ENCODE measurements at regions not wholly inside any gene's neighbourhood (a gene's known extent, or its start where the extent isn't known, plus 50 kb on each side); places are given as distances from the start of the nearest gene placed in this dataset.

DNA sequence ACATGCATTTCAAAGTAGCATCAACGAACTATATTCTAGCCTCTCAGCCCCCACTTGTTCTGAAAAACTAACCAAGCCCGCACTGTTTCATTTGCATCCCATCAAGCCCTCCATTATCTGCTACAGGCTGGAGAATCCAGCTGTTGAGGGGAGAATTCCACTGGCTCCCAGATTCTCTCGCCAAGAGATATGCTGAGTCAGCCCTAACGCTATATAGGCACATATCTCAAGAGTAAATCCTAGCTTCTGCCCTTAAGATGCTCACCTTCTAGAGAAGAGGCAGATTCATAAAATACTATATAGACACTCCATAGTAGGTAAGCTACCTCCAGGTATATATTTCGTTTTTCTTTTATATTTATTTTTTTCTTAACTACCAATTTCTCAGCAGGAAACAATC lies 266.4 kb upstream of the TARS1 start:
- H3K27me3 Mint-ChIP-seq: no peaks in the 10 kb centered on the region
- Histone ChIP-seq H3K27me3 (replicated peaks in 1 of 2; ENCODE audit: control insufficient read depth in 2 of 2, extremely low read depth in 1 of 2, insufficient read depth in 2 of 2, low read length in 1 of 2) (no peaks in the 10 kb centered on the region), H3K36me3 (ENCODE audit: control insufficient read depth in 2 of 2, extremely low read depth in 1 of 2, insufficient read depth in 1 of 2, low read length in 1 of 2) (no peaks in the 10 kb centered on the region), H3K4me1 (ENCODE audit: control insufficient read depth in 1 of 2, extremely low read depth in 1 of 2, insufficient read depth in 2 of 2, low read length in 2 of 2) (no peaks in the 10 kb centered on the region), H3K9me3 (peaks cover 4% of the 10 kb centered on the region), H3K27ac (ENCODE audit: low read length) (no peak overlapping the region), H3K4me3 (ENCODE audit: control insufficient read depth in 1 of 2, extremely low read depth in 1 of 2, low read length in 1 of 2) (no peak overlapping the region)
- ATAC-seq (replicated peaks in 1 of 4): no peak
- no CpG with 5 or more reads among the region's 5 CpGs for WGBS (ENCODE audit: insufficient coverage)
- H3K27ac Mint-ChIP-seq: no peak overlapping the region
- CTCF ChIA-PET: no interaction called here
- no peak overlapping the region for H3K4me3 Mint-ChIP-seq
- H3K4me1 Mint-ChIP-seq: no peaks in the 10 kb centered on the region
- POLR2A ChIA-PET: no interaction called here
- peaks cover 5 to 20% (median 13%) of the 10 kb centered on the region in 3 donors for H3K9me3 Mint-ChIP-seq
- no peak for DNase-seq
- no peaks in the 10 kb centered on the region for H3K36me3 Mint-ChIP-seq

GRCh38 chr5:33179301-33179700 lies 261.5 kb upstream of the TARS1 start:
- H3K27ac Mint-ChIP-seq: no peak overlapping the region
- DNase-seq (no peak), ATAC-seq (replicated peaks in 1 of 4) (no peak)
- H3K4me3 Mint-ChIP-seq: no peak overlapping the region
- Histone ChIP-seq H3K27ac (ENCODE audit: low read length) (no peak overlapping the region), H3K36me3 (ENCODE audit: control insufficient read depth in 2 of 2, extremely low read depth in 1 of 2, insufficient read depth in 1 of 2, low read length in 1 of 2) (no peaks in the 10 kb centered on the region), H3K9me3 (no peaks in the 10 kb centered on the region), H3K4me3 (ENCODE audit: control insufficient read depth in 1 of 2, extremely low read depth in 1 of 2, low read length in 1 of 2) (no peak overlapping the region), H3K4me1 (ENCODE audit: control insufficient read depth in 1 of 2, extremely low read depth in 1 of 2, insufficient read depth in 2 of 2, low read length in 2 of 2) (no peaks in the 10 kb centered on the region), H3K27me3 (replicated peaks in 1 of 2; ENCODE audit: control insufficient read depth in 2 of 2, extremely low read depth in 1 of 2, insufficient read depth in 2 of 2, low read length in 1 of 2) (no peaks in the 10 kb centered on the region)
- no peaks in the 10 kb centered on the region for H3K36me3 Mint-ChIP-seq
- WGBS (ENCODE audit: insufficient coverage): no CpG with 5 or more reads among the region's 2 CpGs
- POLR2A ChIA-PET: no interaction called here
- CTCF ChIA-PET: no interaction called here
- H3K4me1 Mint-ChIP-seq: no peaks in the 10 kb centered on the region
- peaks cover 0 to 3% (median 0%) of the 10 kb centered on the region in 3 donors for H3K9me3 Mint-ChIP-seq
- H3K27me3 Mint-ChIP-seq: no peaks in the 10 kb centered on the region

DNA sequence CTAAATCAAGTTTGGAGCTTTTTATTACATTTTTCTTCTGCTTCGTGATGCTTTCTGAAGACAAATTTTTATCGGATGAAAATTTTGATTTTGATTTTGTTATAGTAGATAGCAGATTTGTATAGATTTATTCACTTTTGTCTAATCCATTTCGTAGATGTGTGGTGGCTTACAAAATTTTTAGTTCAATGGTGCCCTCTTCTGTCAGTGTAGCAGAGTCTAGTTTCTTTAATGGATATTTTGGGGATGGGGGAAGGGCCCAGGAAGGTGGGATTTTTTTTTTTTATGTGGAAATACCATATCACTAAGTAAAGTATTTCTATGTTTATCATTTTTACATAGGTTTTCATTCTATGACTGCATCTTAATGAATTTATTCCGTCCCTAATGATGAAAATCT lies 259.9 kb upstream of the TARS1 start:
- no peak overlapping the region for H3K27ac Mint-ChIP-seq
- Histone ChIP-seq H3K4me3 (ENCODE audit: control insufficient read depth in 1 of 2, extremely low read depth in 1 of 2, low read length in 1 of 2) (no peak overlapping the region), H3K27ac (ENCODE audit: low read length) (no peak overlapping the region), H3K9me3 (no peaks in the 10 kb centered on the region), H3K27me3 (replicated peaks in 1 of 2; ENCODE audit: control insufficient read depth in 2 of 2, extremely low read depth in 1 of 2, insufficient read depth in 2 of 2, low read length in 1 of 2) (no peaks in the 10 kb centered on the region), H3K36me3 (ENCODE audit: control insufficient read depth in 2 of 2, extremely low read depth in 1 of 2, insufficient read depth in 1 of 2, low read length in 1 of 2) (no peaks in the 10 kb centered on the region), H3K4me1 (ENCODE audit: control insufficient read depth in 1 of 2, extremely low read depth in 1 of 2, insufficient read depth in 2 of 2, low read length in 2 of 2) (no peaks in the 10 kb centered on the region)
- H3K4me1 Mint-ChIP-seq: no peaks in the 10 kb centered on the region
- ChIA-PET CTCF (no interaction called here), POLR2A (interaction anchor here in 1 of 2 donors (0.5 kb wide), 1 partner anchor 775 kb away, joined by 3 read pairs; no protein-coding TSS in a partner anchor)
- no CpG with 5 or more reads among the region's 4 CpGs for WGBS (ENCODE audit: insufficient coverage)
- H3K4me3 Mint-ChIP-seq: no peak overlapping the region
- H3K27me3 Mint-ChIP-seq: no peaks in the 10 kb centered on the region
- no peaks in the 10 kb centered on the region for H3K36me3 Mint-ChIP-seq
- H3K9me3 Mint-ChIP-seq: peaks cover 0 to 3% (median 0%) of the 10 kb centered on the region in 3 donors
- DNase-seq (no peak), ATAC-seq (replicated peaks in 1 of 4) (no peak)

- DNase-seq (no peak), ATAC-seq (replicated peaks in 1 of 4) (no peak)
- H3K36me3 Mint-ChIP-seq: no peaks in the 10 kb centered on the region
- no peak overlapping the region for H3K27ac Mint-ChIP-seq
- H3K27me3 ChIP-seq (replicated peaks in 1 of 2; ENCODE audit: control insufficient read depth in 2 of 2, extremely low read depth in 1 of 2, insufficient read depth in 2 of 2, low read length in 1 of 2): no peaks in the 10 kb centered on the region
- H3K4me3 ChIP-seq (ENCODE audit: control insufficient read depth in 1 of 2, extremely low read depth in 1 of 2, low read length in 1 of 2): no peak overlapping the region
- H3K4me1 Mint-ChIP-seq: no peaks in the 10 kb centered on the region
- H3K4me1 ChIP-seq (ENCODE audit: control insufficient read depth in 1 of 2, extremely low read depth in 1 of 2, insufficient read depth in 2 of 2, low read length in 2 of 2): no peaks in the 10 kb centered on the region
- CTCF ChIA-PET: no interaction called here
- POLR2A ChIA-PET: no interaction called here
- H3K9me3 Mint-ChIP-seq: peaks cover 0 to 4% (median 3%) of the 10 kb centered on the region in 3 donors
- peaks cover 1% of the 10 kb centered on the region for H3K9me3 ChIP-seq
- H3K4me3 Mint-ChIP-seq: no peak overlapping the region
- no peak overlapping the region for H3K27ac ChIP-seq (ENCODE audit: low read length)
- WGBS (ENCODE audit: insufficient coverage): 50% methylated on average over 1 of the region's 4 CpGs
- no peaks in the 10 kb centered on the region for H3K36me3 ChIP-seq (ENCODE audit: control insufficient read depth in 2 of 2, extremely low read depth in 1 of 2, insufficient read depth in 1 of 2, low read length in 1 of 2)
- H3K27me3 Mint-ChIP-seq: no peaks in the 10 kb centered on the region
Measured at GRCh38 chr5:33182986-33183385, 257.8 kb upstream of the TARS1 start.

DNA sequence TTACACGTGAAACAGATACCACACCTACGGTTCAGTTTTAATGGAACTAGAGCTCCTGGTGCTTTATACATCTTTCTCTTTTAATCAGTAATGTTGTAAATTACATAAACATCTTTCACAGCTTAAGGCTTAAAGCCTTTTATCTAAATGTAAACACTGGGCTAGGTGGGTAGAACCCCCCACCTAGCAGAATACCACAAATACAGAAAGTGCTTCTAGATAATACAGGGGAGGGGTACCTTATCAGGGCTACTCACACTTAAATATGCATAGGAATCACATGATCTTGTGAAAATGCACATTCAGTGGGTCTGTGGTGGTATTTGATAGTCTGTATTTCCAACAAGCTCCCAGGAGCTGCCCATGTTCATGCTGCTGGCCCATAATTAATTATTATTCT lies 256.4 kb upstream of the TARS1 start:
- no peak for ATAC-seq (replicated peaks in 1 of 4)
- Mint-ChIP-seq H3K36me3 (no peaks in the 10 kb centered on the region), H3K4me1 (no peaks in the 10 kb centered on the region), H3K27me3 (no peaks in the 10 kb centered on the region), H3K9me3 (peaks cover 7 to 14% (median 10%) of the 10 kb centered on the region in 3 donors), H3K27ac (no peak overlapping the region), H3K4me3 (no peak overlapping the region)
- no CpG with 5 or more reads among the region's 2 CpGs for WGBS (ENCODE audit: insufficient coverage)
- Histone ChIP-seq H3K36me3 (ENCODE audit: control insufficient read depth in 2 of 2, extremely low read depth in 1 of 2, insufficient read depth in 1 of 2, low read length in 1 of 2) (no peaks in the 10 kb centered on the region), H3K4me3 (ENCODE audit: control insufficient read depth in 1 of 2, extremely low read depth in 1 of 2, low read length in 1 of 2) (no peak overlapping the region), H3K9me3 (peaks cover 3% of the 10 kb centered on the region), H3K4me1 (ENCODE audit: control insufficient read depth in 1 of 2, extremely low read depth in 1 of 2, insufficient read depth in 2 of 2, low read length in 2 of 2) (no peaks in the 10 kb centered on the region), H3K27me3 (replicated peaks in 1 of 2; ENCODE audit: control insufficient read depth in 2 of 2, extremely low read depth in 1 of 2, insufficient read depth in 2 of 2, low read length in 1 of 2) (no peaks in the 10 kb centered on the region), H3K27ac (ENCODE audit: low read length) (no peak overlapping the region)
- no peak for DNase-seq
- CTCF ChIA-PET: no interaction called here
- POLR2A ChIA-PET: interaction anchor here in 1 of 2 donors (0.7 kb wide), 1 partner anchor 86 kb away, joined by 3 read pairs; no protein-coding TSS in a partner anchor

DNA sequence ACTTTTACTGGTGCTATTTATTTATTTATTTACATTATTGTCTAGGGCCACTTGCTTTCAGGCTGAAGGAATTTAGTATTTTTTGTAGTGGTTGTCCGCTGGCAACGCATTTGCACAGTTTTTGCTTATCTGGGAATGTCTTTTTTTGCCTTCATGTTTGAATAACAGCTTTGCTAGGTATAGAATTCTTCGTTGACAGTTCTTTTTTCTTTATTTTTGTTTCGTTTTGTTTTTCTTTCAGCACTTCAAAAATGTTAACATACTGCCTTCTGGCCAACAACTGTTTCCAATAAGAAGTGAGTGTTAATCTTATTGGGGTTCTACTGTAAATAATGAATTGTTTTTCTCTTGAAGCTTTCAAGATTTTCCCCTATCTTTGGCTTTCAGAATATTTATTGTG lies 252.7 kb upstream of the TARS1 start:
- POLR2A ChIA-PET: no interaction called here
- Histone ChIP-seq H3K27me3 (replicated peaks in 1 of 2; ENCODE audit: control insufficient read depth in 2 of 2, extremely low read depth in 1 of 2, insufficient read depth in 2 of 2, low read length in 1 of 2) (no peaks in the 10 kb centered on the region), H3K36me3 (ENCODE audit: control insufficient read depth in 2 of 2, extremely low read depth in 1 of 2, insufficient read depth in 1 of 2, low read length in 1 of 2) (no peaks in the 10 kb centered on the region), H3K9me3 (peaks cover 3% of the 10 kb centered on the region), H3K4me3 (ENCODE audit: control insufficient read depth in 1 of 2, extremely low read depth in 1 of 2, low read length in 1 of 2) (no peak overlapping the region), H3K27ac (ENCODE audit: low read length) (no peak overlapping the region), H3K4me1 (ENCODE audit: control insufficient read depth in 1 of 2, extremely low read depth in 1 of 2, insufficient read depth in 2 of 2, low read length in 2 of 2) (no peaks in the 10 kb centered on the region)
- Mint-ChIP-seq H3K4me1 (no peaks in the 10 kb centered on the region), H3K27me3 (no peaks in the 10 kb centered on the region), H3K4me3 (no peak overlapping the region), H3K27ac (no peak overlapping the region), H3K9me3 (peaks cover 10 to 21% (median 15%) of the 10 kb centered on the region in 3 donors), H3K36me3 (no peaks in the 10 kb centered on the region)
- WGBS (ENCODE audit: insufficient coverage): no CpG with 5 or more reads among the region's 4 CpGs
- ATAC-seq (replicated peaks in 1 of 4): no peak
- CTCF ChIA-PET: interaction anchor here in 1 of 2 donors (0.5 kb wide), 1 partner anchor 120 kb away, joined by 5 read pairs; no protein-coding TSS in a partner anchor
- no peak for DNase-seq

DNA sequence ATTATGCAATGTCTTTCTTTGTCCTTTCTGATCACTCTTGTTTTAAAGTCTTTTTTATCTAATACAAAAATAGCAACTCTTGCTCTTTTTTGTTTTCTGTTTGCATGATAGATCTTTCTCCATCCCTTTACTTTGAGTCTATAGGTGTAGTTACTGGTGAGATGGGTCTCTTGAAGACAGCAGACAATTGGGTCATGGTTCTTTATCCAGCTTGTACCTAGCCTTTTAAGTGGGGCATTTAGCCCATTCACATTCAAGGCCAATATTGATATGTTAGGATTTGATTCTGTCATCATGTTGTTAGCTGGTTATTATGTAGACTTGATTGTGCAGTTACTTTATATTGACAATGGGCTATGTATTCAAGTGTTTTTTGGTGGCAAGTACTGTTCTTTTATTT lies 245.9 kb upstream of the TARS1 start:
- CTCF ChIA-PET: no interaction called here
- H3K27me3 ChIP-seq (replicated peaks in 1 of 2; ENCODE audit: control insufficient read depth in 2 of 2, extremely low read depth in 1 of 2, insufficient read depth in 2 of 2, low read length in 1 of 2): no peaks in the 10 kb centered on the region
- no peaks in the 10 kb centered on the region for H3K4me1 ChIP-seq (ENCODE audit: control insufficient read depth in 1 of 2, extremely low read depth in 1 of 2, insufficient read depth in 2 of 2, low read length in 2 of 2)
- no peaks in the 10 kb centered on the region for H3K36me3 ChIP-seq (ENCODE audit: control insufficient read depth in 2 of 2, extremely low read depth in 1 of 2, insufficient read depth in 1 of 2, low read length in 1 of 2)
- POLR2A ChIA-PET: no interaction called here
- H3K9me3 ChIP-seq: no peaks in the 10 kb centered on the region
- DNase-seq: no peak
- Mint-ChIP-seq H3K27me3 (no peaks in the 10 kb centered on the region), H3K27ac (no peak overlapping the region), H3K4me3 (no peak overlapping the region), H3K4me1 (no peaks in the 10 kb centered on the region), H3K36me3 (no peaks in the 10 kb centered on the region), H3K9me3 (peaks cover 3 to 24% (median 13%) of the 10 kb centered on the region in 3 donors)
- no peak for ATAC-seq (replicated peaks in 1 of 4)
- no peak overlapping the region for H3K4me3 ChIP-seq (ENCODE audit: control insufficient read depth in 1 of 2, extremely low read depth in 1 of 2, low read length in 1 of 2)
- no peak overlapping the region for H3K27ac ChIP-seq (ENCODE audit: low read length)

Data from T-cell (primary cell).